ENCODE measurements at regions not wholly inside any gene's neighbourhood (a gene's known extent, or its start where the extent isn't known, plus 50 kb on each side); places are given as distances from the start of the nearest gene placed in this dataset.

- Histone ChIP-seq H3K27ac (no peak overlapping the region), H3K9me3 (no peaks in the 10 kb centered on the region), H3K27me3 (peaks cover 0 to 46% (median 34%) of the 10 kb centered on the region in 7 donors), H3K4me3 (no peak overlapping the region), H3K4me1 (no peaks in the 10 kb centered on the region), H3K36me3 (no peaks in the 10 kb centered on the region)
- intact Hi-C loops (cut with DNase I) = no loop called here
- 72 to 73% methylated on average over 10 of the region's 10 CpGs for WGBS, 2 donors
- ATAC-seq = no peak
- TF ChIP-seq CTCF (IDR thresholded peaks at IDR 0.05) = no peak
- DNase-seq = no peak
Measured at GRCh38 chr10:130776724-130777123, 534.8 kb downstream of the TCERG1L start.

- DNase-seq = no peak
- Histone ChIP-seq H3K4me1 (no peaks in the 10 kb centered on the region), H3K36me3 (no peaks in the 10 kb centered on the region), H3K4me3 (no peak overlapping the region), H3K27me3 (peaks cover 0 to 43% (median 28%) of the 10 kb centered on the region in 7 donors), H3K9me3 (no peaks in the 10 kb centered on the region), H3K27ac (no peak overlapping the region)
- 83 to 87% methylated on average over 15 of the region's 15 CpGs for WGBS, 2 donors
- ATAC-seq = no peak
- no peak for TF ChIP-seq CTCF (IDR thresholded peaks at IDR 0.05)
- intact Hi-C loops (cut with DNase I) = no loop called here
Measured at GRCh38 chr10:130777507-130778165, 533.9 kb downstream of the TCERG1L start.

- no peaks in the 10 kb centered on the region for H3K36me3 ChIP-seq
- WGBS, 2 donors = 76 to 77% methylated on average over 7 of the region's 7 CpGs
- intact Hi-C loops (cut with DNase I) = no loop called here
- DNase-seq (no peak), ATAC-seq (no peak)
- H3K4me3 ChIP-seq = no peak overlapping the region
- H3K9me3 ChIP-seq = no peaks in the 10 kb centered on the region
- peaks cover 0 to 39% (median 30%) of the 10 kb centered on the region in 7 donors for H3K27me3 ChIP-seq
- TF ChIP-seq CTCF (IDR thresholded peaks at IDR 0.05) = no peak
- no peaks in the 10 kb centered on the region for H3K4me1 ChIP-seq
- no peak overlapping the region for H3K27ac ChIP-seq
Measured at GRCh38 chr10:130778166-130778545, 533.4 kb downstream of the TCERG1L start.

GRCh38 chr10:130780763-130781162, 530.8 kb downstream of the TCERG1L start:
- TF ChIP-seq CTCF (IDR thresholded peaks at IDR 0.05) = no peak
- DNase-seq (no peak), ATAC-seq (no peak)
- intact Hi-C loops (cut with DNase I) = no loop called here
- WGBS, 2 donors = 29 to 39% methylated on average over 9 of the region's 9 CpGs
- Histone ChIP-seq H3K9me3 (no peaks in the 10 kb centered on the region), H3K36me3 (no peaks in the 10 kb centered on the region), H3K4me3 (no peak overlapping the region), H3K27me3 (peaks cover 0 to 30% (median 13%) of the 10 kb centered on the region in 7 donors), H3K27ac (no peak overlapping the region), H3K4me1 (no peaks in the 10 kb centered on the region)
